IMR-90 (cell line): ENCODE measurements at regions not wholly inside any gene's neighbourhood (a gene's known extent, or its start where the extent isn't known, plus 50 kb on each side); places are given as distances from the start of the nearest gene placed in this dataset.

Source experiments
- ATAC-seq: fragments of 200-7000 bp; cut with Tn5 transposase; 2 replicates; pipeline ENCODE4 v1.9.1; 2020; ENCODE audit warnings: low read depth, mild to moderate bottlenecking, moderate library complexity
- BruUV-seq: library from RNA; stranded (reverse); fragments of 400-500 nt; replicated peaks from 2 replicates; lab custom pipeline; 2021; lab: Mats Ljungman, UMichigan
- CTCF ChIA-PET: fragments of 300-600 bp; formaldehyde crosslinking; extraction: SDS; loops from one replicate; lab custom pipeline; 2021; ENCODE audit warnings: antibody characterized with exemption; lab: Yijun Ruan, JAX
- POLR2A ChIA-PET: fragments of 300-600 bp; sonication (Branson Sonifier 250); formaldehyde crosslinking; loops from one replicate; lab custom pipeline; 2022; ENCODE audit warnings: antibody characterized with exemption; ENCODE audit not compliant: unreplicated experiment; lab: Charles Lee
- DNase-seq: peaks from one replicate; pipeline ENCODE4 v3.0.0; 2013
- H2AFZ ChIP-seq: replicated peaks from 2 replicates; pipeline ENCODE3; 2013; ENCODE audit warnings: low read length, mild to moderate bottlenecking; ENCODE audit not compliant: poor library complexity
- H2AK5ac ChIP-seq: 2 replicates; pipeline ENCODE4 v1.6.1; 2013; ENCODE audit warnings: low read depth, low read length, inconsistent platforms
- H2AK9ac ChIP-seq: replicated peaks from 2 replicates; pipeline ENCODE3; 2013; ENCODE audit warnings: mild to moderate bottlenecking, low read depth, low read length, moderate library complexity; ENCODE audit not compliant: poor library complexity
- H2BK120ac ChIP-seq: 2 replicates; pipeline ENCODE4 v1.6.1; 2013; ENCODE audit warnings: low read depth, low read length, inconsistent platforms
- H2BK15ac ChIP-seq: 3 replicates; pipeline ENCODE4 v1.6.1; 2013; ENCODE audit warnings: low read depth, low read length, inconsistent platforms
- H2BK20ac ChIP-seq: 2 replicates; pipeline ENCODE4 v1.6.1; 2013; ENCODE audit warnings: low read depth, mild to moderate bottlenecking, inconsistent platforms, low read length, moderate library complexity
- H2BK5ac ChIP-seq: 2 replicates; pipeline ENCODE4 v1.6.1; 2013; ENCODE audit warnings: mild to moderate bottlenecking, low read depth, low read length, inconsistent platforms; ENCODE audit not compliant: poor library complexity, severe bottlenecking
- H3K14ac ChIP-seq: replicated peaks from 2 replicates; pipeline ENCODE4 v1.6.1; 2013; ENCODE audit warnings: low read depth, low read length, inconsistent platforms
- H3K18ac ChIP-seq: 2 replicates; pipeline ENCODE4 v1.6.1; 2013; ENCODE audit warnings: low read depth, low read length, control low read depth
- H3K23ac ChIP-seq: 2 replicates; pipeline ENCODE4 v1.6.1; 2013; ENCODE audit warnings: low read depth, low read length, inconsistent platforms
- H3K27ac ChIP-seq: 2 replicates; pipeline ENCODE4 v1.5.1; 2013; ENCODE audit warnings: mild to moderate bottlenecking, control low read depth, low read length; ENCODE audit not compliant: insufficient read depth
- H3K27me3 ChIP-seq: 2 replicates; pipeline ENCODE4 v1.6.1; 2013; ENCODE audit warnings: low read length; ENCODE audit not compliant: control insufficient read depth, insufficient read depth
- H3K36me3 ChIP-seq: 2 replicates; pipeline ENCODE4 v1.6.1; 2013; ENCODE audit warnings: low read length, mixed read lengths; ENCODE audit not compliant: control insufficient read depth, insufficient read depth
- H3K4ac ChIP-seq: 2 replicates; pipeline ENCODE4 v1.6.1; 2013; ENCODE audit warnings: low read depth, low read length, inconsistent platforms
- H3K4me1 ChIP-seq: 2 replicates; pipeline ENCODE4 v1.6.1; 2013; ENCODE audit warnings: low read length, mixed read lengths; ENCODE audit not compliant: control insufficient read depth, insufficient read depth
- H3K4me2 ChIP-seq: 2 replicates; pipeline ENCODE4 v1.6.1; 2013; ENCODE audit warnings: low read depth, mild to moderate bottlenecking, control low read depth, low read length, moderate library complexity
- H3K4me3 ChIP-seq: 2 replicates; pipeline ENCODE4 v1.5.1; 2013; ENCODE audit warnings: low read depth, mild to moderate bottlenecking, control low read depth, low read length, moderate library complexity; ENCODE audit not compliant: insufficient read depth
- H3K56ac ChIP-seq: 2 replicates; pipeline ENCODE4 v1.6.1; 2013; ENCODE audit warnings: low read length, inconsistent platforms; ENCODE audit not compliant: insufficient read depth; ENCODE audit errors: extremely low read depth
- H3K79me1 ChIP-seq, 2 experiments: 2 replicates each; pipeline ENCODE4 v1.6.1; 2013; ENCODE audit warnings: low read length in 2 of 2, inconsistent platforms in 1 of 2, low read depth in 1 of 2
- H3K9ac ChIP-seq: 2 replicates; pipeline ENCODE4 v1.6.1; 2013; ENCODE audit warnings: low read depth, low read length, control low read depth
- H3K9me1 ChIP-seq: 2 replicates; pipeline ENCODE4 v1.6.1; 2013; ENCODE audit warnings: low read length, inconsistent platforms; ENCODE audit not compliant: insufficient read depth
- H3K9me3 ChIP-seq: 2 replicates; pipeline ENCODE4 v1.6.1; 2013; ENCODE audit warnings: low read length; ENCODE audit not compliant: control insufficient read depth, insufficient read depth
- H4K20me1 ChIP-seq: 2 replicates; pipeline ENCODE4 v1.6.1; 2013; ENCODE audit warnings: low read length, inconsistent platforms; ENCODE audit not compliant: insufficient read depth
- H4K5ac ChIP-seq: 2 replicates; pipeline ENCODE4 v1.6.1; 2013; ENCODE audit warnings: mild to moderate bottlenecking, low read depth, low read length, control low read depth
- H4K8ac ChIP-seq, 2 experiments: 2 replicates each; pipeline ENCODE4 v1.6.1; 2013; ENCODE audit warnings: low read depth in 2 of 2, low read length in 2 of 2, control low read depth in 1 of 2, inconsistent platforms in 1 of 2
- H4K91ac ChIP-seq: 2 replicates; pipeline ENCODE4 v1.6.1; 2013; ENCODE audit warnings: low read depth, low read length, inconsistent platforms; ENCODE audit not compliant: insufficient read depth
- FOS ChIP-seq: fragments of 150-350 bp; IDR thresholded peaks from 2 replicates; pipeline ENCODE4 v1.6.1; 2016; ENCODE audit warnings: low read depth, low read length
- MAZ ChIP-seq: IDR thresholded peaks from 2 replicates; pipeline ENCODE4 v1.6.1; 2012; ENCODE audit warnings: low read depth, mild to moderate bottlenecking, low read length, improper control_type of control experiment, moderate library complexity, borderline replicate concordance
- NFE2L2 ChIP-seq: fragments of 150-350 bp; IDR thresholded peaks from 2 replicates; pipeline ENCODE4 v1.6.1; 2016; ENCODE audit warnings: low read depth, mild to moderate bottlenecking, low read length
- POLR2A ChIP-seq: IDR thresholded peaks from 2 replicates; pipeline ENCODE4 v1.6.1; 2012; ENCODE audit warnings: mild to moderate bottlenecking, low read depth, low read length
- RAD21 ChIP-seq: IDR thresholded peaks from 2 replicates; pipeline ENCODE4 v1.6.1; 2012; ENCODE audit warnings: low read length, improper control_type of control experiment
- SMC3 ChIP-seq: fragments of 150-350 bp; IDR thresholded peaks from 2 replicates; pipeline ENCODE4 v1.6.1; 2016; ENCODE audit warnings: low read depth, mild to moderate bottlenecking, antibody characterized with exemption, low read length, moderate library complexity
- WGBS, 2 experiments: methylation state at CpG; one replicate each; pipeline versions ENCODE4 v1.1.5 to v1.1.7; 2013; ENCODE audit warnings: missing lambda C conversion rate in 2 of 2; ENCODE audit not compliant: insufficient read length in 1 of 2; ENCODE audit errors: extremely low coverage in 2 of 2; 5-methylcytosine and 5-hydroxymethylcytosine counted together
- dilution Hi-C: fragments of 300-500 bp; cut with HindIII; formaldehyde crosslinking; loops from one replicate; pipeline ENCODE4 v1.14.3; 2018; ENCODE audit warnings: low sequenced_read_pairs; ENCODE audit not compliant: unreplicated experiment
- in situ Hi-C: fragments of 300-500 bp; cut with MboI; formaldehyde crosslinking; loops from 3 replicates; pipeline ENCODE4 v1.14.3; 2019; ENCODE audit warnings: low sequenced_read_pairs, inconsistent platforms, mixed read lengths
- intact Hi-C: fragments of 100-400 bp; cut with micrococcal nuclease; formaldehyde crosslinking; loops from 2 replicates; pipeline ENCODE4 v1.10.0; 2022
- TF ChIP-seq, protein P1 (sequence below): conservative IDR thresholded peaks from 2 replicates; pipeline ENCODE4 v1.5.1; 2012; ENCODE audit warnings: mild to moderate bottlenecking, low read depth, low read length, improper control_type of control experiment

DNA sequence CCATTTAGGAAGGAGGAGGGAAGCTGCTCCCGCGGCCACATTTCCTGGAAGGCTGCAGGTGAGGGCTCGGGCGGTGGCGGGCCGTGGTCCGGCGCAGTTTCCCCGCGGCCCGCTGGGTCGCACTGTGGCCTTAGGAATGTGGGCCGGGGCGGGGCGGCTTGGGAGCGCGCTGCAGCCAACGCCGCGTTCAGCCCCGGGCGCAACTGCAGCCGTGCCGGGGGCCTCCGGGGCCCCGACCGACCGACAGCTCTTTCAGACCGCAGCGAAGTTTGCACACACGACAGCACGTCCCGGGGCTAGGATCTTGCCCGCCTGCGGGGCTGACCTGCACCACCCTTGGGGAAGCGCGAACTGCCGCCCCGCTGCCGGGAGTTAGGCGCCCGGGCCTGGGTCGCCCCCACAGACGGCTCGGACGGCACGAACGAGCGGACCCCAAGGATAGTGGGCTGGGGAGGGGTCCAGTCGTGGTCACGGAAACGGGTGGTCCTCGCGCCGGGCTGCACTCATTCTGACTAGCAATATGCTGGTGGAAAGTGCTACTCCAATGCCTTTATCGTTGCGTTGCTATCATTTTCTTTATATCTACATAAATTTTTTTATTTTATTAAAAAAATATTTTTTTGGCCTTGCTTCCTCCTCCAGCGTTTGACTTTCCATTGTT is 69.9 kb upstream of the DLX2 start:
- peak overlapping the region; percentile 39; the same call in 1 of the 2 replicates for H2BK20ac ChIP-seq
- no peaks in the 10 kb centered on the region for H3K79me1 ChIP-seq
- H2AK9ac ChIP-seq, result peak overlapping the region; percentile 35
- H3K9me3 ChIP-seq, result no peaks in the 10 kb centered on the region
- no peaks in the 10 kb centered on the region for H3K36me3 ChIP-seq
- intact Hi-C loops (loop anchor here (1.0 to 10.0 kb wide), 2 partner anchors 112 to 293 kb away; no protein-coding TSS in a partner anchor), dilution Hi-C loops (no loop called here), in situ Hi-C loops (loop anchor here (5.0 kb wide), 1 partner anchor 290 kb away; no protein-coding TSS in a partner anchor)
- no TSS peak for BruUV-seq
- peak overlapping the region; percentile 33; the same call in 1 of the 2 replicates for H3K27ac ChIP-seq
- POLR2A ChIA-PET, result no interaction called here
- CTCF ChIA-PET, result interaction anchor here (0.7 to 3.7 kb wide), 5 partner anchors 36 to 289 kb away, joined by 3 to 22 read pairs (median 3); no protein-coding TSS in a partner anchor
- 0% methylated on average over 19 of the region's 58 CpGs; no CpG with 5 or more reads in 1 of the 2 experiments for WGBS, 2 experiments
- DNase-seq (peak; percentile 44), ATAC-seq (peak; percentile 99)
- peak overlapping the region; percentile 41 for H3K9ac ChIP-seq
- peak overlapping the region; percentile 89 for H3K4me2 ChIP-seq
- TF ChIP-seq FOS (no peak), MAZ (peak; percentile 95), POLR2A (0 out of 2 replicates have a peak, but pooled peaks have one; percentile 50), SMC3 (peak; percentile 94), NFE2L2 (no peak), RAD21 (peak; percentile 96)
- TF ChIP-seq, protein P1, sequence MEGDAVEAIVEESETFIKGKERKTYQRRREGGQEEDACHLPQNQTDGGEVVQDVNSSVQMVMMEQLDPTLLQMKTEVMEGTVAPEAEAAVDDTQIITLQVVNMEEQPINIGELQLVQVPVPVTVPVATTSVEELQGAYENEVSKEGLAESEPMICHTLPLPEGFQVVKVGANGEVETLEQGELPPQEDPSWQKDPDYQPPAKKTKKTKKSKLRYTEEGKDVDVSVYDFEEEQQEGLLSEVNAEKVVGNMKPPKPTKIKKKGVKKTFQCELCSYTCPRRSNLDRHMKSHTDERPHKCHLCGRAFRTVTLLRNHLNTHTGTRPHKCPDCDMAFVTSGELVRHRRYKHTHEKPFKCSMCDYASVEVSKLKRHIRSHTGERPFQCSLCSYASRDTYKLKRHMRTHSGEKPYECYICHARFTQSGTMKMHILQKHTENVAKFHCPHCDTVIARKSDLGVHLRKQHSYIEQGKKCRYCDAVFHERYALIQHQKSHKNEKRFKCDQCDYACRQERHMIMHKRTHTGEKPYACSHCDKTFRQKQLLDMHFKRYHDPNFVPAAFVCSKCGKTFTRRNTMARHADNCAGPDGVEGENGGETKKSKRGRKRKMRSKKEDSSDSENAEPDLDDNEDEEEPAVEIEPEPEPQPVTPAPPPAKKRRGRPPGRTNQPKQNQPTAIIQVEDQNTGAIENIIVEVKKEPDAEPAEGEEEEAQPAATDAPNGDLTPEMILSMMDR, result peak; percentile 91
- H2BK5ac ChIP-seq, result peak overlapping the region; percentile 43
- peak overlapping the region; percentile 62; the same call in 1 of the 2 replicates for H3K23ac ChIP-seq
- no peaks in the 10 kb centered on the region for H4K20me1 ChIP-seq
- no peak overlapping the region; the same call in 1 of the 2 replicates for H4K91ac ChIP-seq
- H2BK120ac ChIP-seq, result peak overlapping the region; percentile 66
- H4K8ac ChIP-seq, result peak overlapping the region in 1 of 2 experiments; percentile 71; a peak in 3 of 4 replicates
- no peak overlapping the region for H3K56ac ChIP-seq
- 0 out of 2 replicates have a peak, but pooled peaks cover 3% of the 10 kb centered on the region for H3K27me3 ChIP-seq
- H3K14ac ChIP-seq, result peak overlapping the region; percentile 69
- peak overlapping the region; percentile 97 for H2AFZ ChIP-seq
- H3K4me1 ChIP-seq, result peaks cover 2% of the 10 kb centered on the region; the same call in 1 of the 2 replicates
- H4K5ac ChIP-seq, result no peak overlapping the region
- no peak overlapping the region; the same call in 1 of the 2 replicates for H3K18ac ChIP-seq
- peak overlapping the region; percentile 77 for H3K4me3 ChIP-seq
- peak overlapping the region; percentile 13; the same call in 1 of the 3 replicates for H2BK15ac ChIP-seq
- peak overlapping the region; percentile 60 for H3K4ac ChIP-seq
- no peaks in the 10 kb centered on the region for H3K9me1 ChIP-seq
- H2AK5ac ChIP-seq, result peak overlapping the region; percentile 64; the same call in 1 of the 2 replicates
